Stimulated activated CD8-positive, alpha-beta memory T cell treated with anti-CD3 and anti-CD28 coated beads, Interleukin-4, amount 100 ng/mL, for 48 hours (primary cell): ENCODE measurements at regions not wholly inside any gene's neighbourhood (a gene's known extent, or its start where the extent isn't known, plus 50 kb on each side); places are given as distances from the start of the nearest gene placed in this dataset.

Experiments
- DNase-seq: peaks from one replicate; pipeline ENCODE4 v3.0.0-alpha.2; 2020

GRCh38 chr13:106818971-106819370 lies 251.0 kb upstream of the ARGLU1 start:
- DNase-seq: no peak

- DNase-seq: no peak
These were observed 247.6 kb upstream of the ARGLU1 start for GRCh38 chr13:106815545-106815944.

GRCh38 chr13:106814463-106814862 lies 246.5 kb upstream of the ARGLU1 start:
- DNase-seq: no peak

GRCh38 chr13:106810069-106810468 lies 242.1 kb upstream of the ARGLU1 start:
- no peak for DNase-seq

GRCh38 chr13:106804991-106805390 lies 237.1 kb upstream of the ARGLU1 start:
- DNase-seq: no peak

- no peak for DNase-seq
These were observed 235.0 kb upstream of the ARGLU1 start for GRCh38 chr13:106802917-106803316.

GRCh38 chr13:106799781-106800335 lies 231.9 kb upstream of the ARGLU1 start:
- DNase-seq: no peak

- DNase-seq: no peak
These were observed 229.2 kb upstream of the ARGLU1 start for GRCh38 chr13:106797081-106797640.

- no peak for DNase-seq
These were observed 228.5 kb upstream of the ARGLU1 start for GRCh38 chr13:106796280-106797047.

- no peak for DNase-seq
These were observed 227.9 kb upstream of the ARGLU1 start for GRCh38 chr13:106795847-106796246.

- no peak for DNase-seq
These were observed 226.2 kb upstream of the ARGLU1 start for GRCh38 chr13:106794117-106794516.

GRCh38 chr13:106789911-106790310 lies 222.0 kb upstream of the ARGLU1 start:
- no peak for DNase-seq

- no peak for DNase-seq
These were observed 218.1 kb upstream of the ARGLU1 start for GRCh38 chr13:106786006-106786563.

- DNase-seq: no peak
These were observed 206.7 kb upstream of the ARGLU1 start for GRCh38 chr13:106774621-106775020.

GRCh38 chr13:106772006-106772601 lies 204.2 kb upstream of the ARGLU1 start:
- no peak for DNase-seq

- no peak for DNase-seq
These were observed 201.1 kb upstream of the ARGLU1 start for GRCh38 chr13:106768991-106769390.

- no peak for DNase-seq
These were observed 194.8 kb upstream of the ARGLU1 start for GRCh38 chr13:106762708-106763107.

- no peak for DNase-seq
These were observed 188.5 kb upstream of the ARGLU1 start for GRCh38 chr13:106756446-106756845.

GRCh38 chr13:106755542-106755941 lies 187.6 kb upstream of the ARGLU1 start:
- no peak for DNase-seq

GRCh38 chr13:106753251-106753650 lies 185.3 kb upstream of the ARGLU1 start:
- DNase-seq: no peak

- DNase-seq: no peak
These were observed 184.7 kb upstream of the ARGLU1 start for GRCh38 chr13:106752584-106753170.

GRCh38 chr13:106748785-106749184 lies 180.8 kb upstream of the ARGLU1 start:
- DNase-seq: no peak

GRCh38 chr13:106744516-106744915 lies 176.6 kb upstream of the ARGLU1 start:
- DNase-seq: no peak
